GM18508 (cell line): ENCODE measurements at regions not wholly inside any gene's neighbourhood (a gene's known extent, or its start where the extent isn't known, plus 50 kb on each side); places are given as distances from the start of the nearest gene placed in this dataset.
"Not testable (repeated sequence)": the region's sequence is repeated elsewhere in the genome, so short reads cannot be mapped to it uniquely, and the experiment has no call there.

ENCODE experiments used
- ATAC-seq: cut with Tn5 transposase; IDR thresholded peaks from one replicate; pipeline ENCODE4 v1.9.1; 2021; ENCODE audit warnings: moderate number of reproducible peaks; ENCODE audit not compliant: insufficient read depth, unreplicated experiment

GRCh38 chr2:7140306-7140705, 223.1 kb downstream of the RNF144A start:
- ATAC-seq, result no peak

DNA sequence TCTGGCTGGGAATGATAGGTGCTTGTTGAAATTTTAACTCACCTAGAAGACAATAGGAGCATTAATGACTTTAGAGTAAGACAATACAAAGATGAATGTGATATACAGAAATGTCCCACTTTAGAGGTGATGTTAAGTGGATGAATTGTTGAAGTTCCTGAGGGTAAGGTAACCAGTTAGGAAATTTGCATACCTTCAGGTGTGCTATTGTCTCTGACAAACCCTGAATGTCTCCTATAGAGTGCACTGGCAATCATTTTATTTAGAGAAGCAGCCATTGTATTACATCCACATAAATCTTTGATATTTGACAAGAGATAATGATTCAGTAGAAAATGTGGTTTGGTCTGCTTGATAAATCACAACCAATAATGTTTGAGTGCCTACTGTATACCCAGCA, 228.5 kb downstream of the RNF144A start:
- ATAC-seq, result no peak

GRCh38 chr2:7146151-7146550, 228.9 kb downstream of the RNF144A start:
- no peak for ATAC-seq

- no peak for ATAC-seq
These were observed 237.4 kb downstream of the RNF144A start for GRCh38 chr2:7154656-7155055.

DNA sequence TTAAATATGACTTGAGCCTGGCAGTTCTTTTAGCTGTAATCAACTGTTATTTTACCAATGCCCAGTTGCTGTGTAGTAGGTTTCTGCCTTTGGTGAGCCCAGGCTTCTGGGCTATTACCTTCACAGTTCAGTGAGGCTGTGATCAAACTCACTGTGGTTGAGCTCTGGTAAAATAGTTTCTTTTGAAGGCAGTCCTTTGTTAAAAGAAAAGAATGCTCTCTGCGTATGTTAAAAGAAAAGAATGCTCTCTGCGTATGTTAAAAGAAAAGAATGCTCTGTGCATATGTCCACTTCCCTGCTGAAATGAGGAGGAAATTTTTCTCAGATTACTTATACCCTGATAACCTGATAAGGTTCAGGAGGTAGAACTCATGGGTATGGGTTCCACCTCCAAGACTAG, 244.3 kb downstream of the RNF144A start:
- no peak for ATAC-seq

GRCh38 chr2:7165736-7166135, 248.5 kb downstream of the RNF144A start:
- no peak for ATAC-seq

- ATAC-seq, result no peak
These were observed 250.7 kb downstream of the RNF144A start for GRCh38 chr2:7167801-7168411.

- no peak for ATAC-seq
These were observed 252.4 kb downstream of the RNF144A start for GRCh38 chr2:7169593-7169992.

- not testable (repeated sequence) for ATAC-seq
These were observed 261.8 kb downstream of the RNF144A start for GRCh38 chr2:7178996-7179395.

GRCh38 chr2:7180638-7181370, 263.6 kb downstream of the RNF144A start:
- no peak for ATAC-seq

GRCh38 chr2:7182525-7182924, 265.3 kb downstream of the RNF144A start:
- no peak for ATAC-seq

DNA sequence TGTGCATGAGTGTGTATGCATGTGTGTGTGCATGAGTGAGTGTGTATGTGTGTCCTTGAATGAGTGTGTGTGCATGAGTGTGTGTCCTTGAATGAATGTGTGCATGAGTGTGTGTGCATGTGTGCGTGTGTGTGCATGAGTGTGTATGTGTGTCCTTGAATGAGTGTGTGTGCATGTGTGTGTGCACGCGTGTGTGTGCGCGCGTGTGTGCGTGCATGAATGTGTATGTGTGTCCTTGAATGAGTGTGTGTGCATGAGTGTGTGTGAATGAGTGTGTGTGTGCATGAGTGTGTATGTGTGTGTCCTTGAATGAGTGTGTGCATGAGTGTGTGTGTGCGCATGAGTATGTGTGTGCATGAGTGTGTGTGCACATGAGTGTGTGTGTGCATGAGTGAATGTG, 271.9 kb downstream of the RNF144A start:
- ATAC-seq, result no peak

- no peak for ATAC-seq
These were observed 273.5 kb downstream of the RNF144A start for GRCh38 chr2:7190587-7191324.

- no peak for ATAC-seq
These were observed 274.7 kb downstream of the RNF144A start for GRCh38 chr2:7191932-7192331.

DNA sequence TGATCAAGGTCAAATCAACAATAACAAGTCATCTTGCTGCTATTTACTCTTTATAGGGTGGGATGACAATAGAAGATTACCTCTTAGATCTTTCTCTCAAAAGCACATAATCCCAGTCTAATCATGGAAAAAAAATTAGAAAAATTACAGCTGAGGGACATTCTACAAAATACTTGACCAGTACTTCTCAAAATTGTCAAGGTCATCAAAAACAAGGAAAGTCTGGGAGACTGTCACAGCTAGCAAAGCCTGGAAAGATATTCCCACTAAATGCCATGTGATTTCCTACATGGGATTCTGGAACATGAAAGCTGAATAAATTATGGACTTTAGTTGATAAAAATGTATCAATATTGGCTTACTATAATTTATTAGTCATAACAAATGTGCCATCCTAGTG, 276.2 kb downstream of the RNF144A start:
- no peak for ATAC-seq

- ATAC-seq, result no peak
These were observed 277.7 kb downstream of the RNF144A start for GRCh38 chr2:7194950-7195349.

GRCh38 chr2:7196883-7197282, 279.7 kb downstream of the RNF144A start:
- ATAC-seq, result no peak

DNA sequence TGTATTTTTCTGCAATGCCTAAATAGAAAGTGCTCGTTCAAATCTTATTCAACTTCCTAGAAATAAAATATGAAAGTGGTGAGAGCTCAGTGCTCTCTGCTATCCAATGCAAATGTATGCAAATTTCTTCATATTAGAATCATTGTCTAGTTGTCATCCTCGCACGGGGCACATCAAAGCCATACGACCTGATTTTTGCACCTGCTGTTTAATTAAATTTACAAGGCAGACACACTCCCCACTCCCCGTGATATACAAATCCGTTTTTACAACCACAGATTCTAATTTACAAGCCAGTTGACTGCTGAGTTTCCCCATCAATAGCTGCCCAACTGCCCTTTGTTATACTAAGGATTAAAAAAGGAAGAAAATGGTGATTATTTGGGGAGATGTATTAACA, 284.6 kb downstream of the RNF144A start:
- no peak for ATAC-seq

GRCh38 chr2:7203056-7203467, 285.9 kb downstream of the RNF144A start:
- no peak for ATAC-seq

DNA sequence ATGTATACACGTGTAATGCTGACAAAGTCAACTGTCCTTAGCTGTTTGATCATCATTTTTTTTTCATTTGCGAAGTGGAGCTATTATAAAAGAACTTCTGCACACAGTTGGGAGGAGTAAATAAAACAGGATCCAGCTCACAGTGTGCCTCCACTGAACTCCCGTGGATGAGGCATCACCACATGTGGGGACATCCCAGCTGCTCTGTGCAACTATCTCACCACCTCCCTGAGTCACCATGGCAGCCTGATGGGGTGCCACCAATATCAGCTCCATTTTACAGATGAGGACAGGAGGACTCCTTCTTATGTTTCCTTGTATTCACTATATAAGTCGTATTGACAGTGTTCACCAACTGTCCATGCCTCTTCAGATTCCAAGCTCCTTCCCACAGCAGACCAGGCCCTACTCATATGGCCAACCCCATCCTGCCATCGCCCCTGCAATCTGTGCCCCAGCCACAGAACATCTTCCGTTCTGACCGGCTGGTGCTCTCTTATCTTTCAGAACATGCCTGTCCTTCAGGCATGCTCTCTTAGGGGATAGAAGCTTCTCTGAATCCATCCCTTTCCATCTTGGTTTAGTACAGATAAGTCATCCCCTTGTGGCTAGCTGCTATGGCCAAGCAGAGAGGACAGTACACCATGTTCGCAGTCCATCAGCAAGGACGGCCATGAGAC, 288.1 kb downstream of the RNF144A start:
- ATAC-seq, result no peak
